H1 (cell line): ENCODE measurements at regions not wholly inside any gene's neighbourhood (a gene's known extent, or its start where the extent isn't known, plus 50 kb on each side); places are given as distances from the start of the nearest gene placed in this dataset.

ENCODE experiments used
- CTCF ChIA-PET: fragments of 300-600 bp; sonication (Branson Sonifier 250); formaldehyde crosslinking; loops from one replicate; lab custom pipeline; 2021; ENCODE audit not compliant: partially characterized antibody; lab: Charles Lee
- POLR2A ChIA-PET: fragments of 300-600 bp; sonication (Branson Sonifier 250); formaldehyde crosslinking; loops from one replicate; lab custom pipeline; 2021; ENCODE audit warnings: inconsistent platforms; ENCODE audit not compliant: partially characterized antibody; lab: Charles Lee
- DNase-seq, 2 experiments: peaks; one replicate each; pipeline versions ENCODE4 v3.0.0 to v3.0.0-alpha.2; 2010 to 2022; ENCODE audit warnings: low spot score in 2 of 2, low read depth in 1 of 2, mixed read lengths in 1 of 2
- FAIRE-seq: peaks from 2 replicates; lab custom pipeline; 2011; peaks lifted over from hg19 to GRCh38; lab: Jason Lieb, UNC
- H2AFZ ChIP-seq: 2 replicates; pipeline ENCODE4 v1.8.1; 2012; ENCODE audit warnings: low read length, inconsistent platforms
- H2AK5ac ChIP-seq: 2 replicates; pipeline ENCODE4 v1.6.1; 2013; ENCODE audit warnings: low read depth, low read length
- H2BK120ac ChIP-seq: replicated peaks from 2 replicates; pipeline ENCODE3; 2013; ENCODE audit warnings: low read depth, low read length, inconsistent platforms
- H2BK12ac ChIP-seq: 2 replicates; pipeline ENCODE4 v1.6.1; 2013; ENCODE audit warnings: low read depth, low read length
- H2BK15ac ChIP-seq: 2 replicates; pipeline ENCODE4 v1.6.1; 2013; ENCODE audit warnings: low read length
- H2BK20ac ChIP-seq: 2 replicates; pipeline ENCODE4 v1.6.1; 2013; ENCODE audit warnings: low read length
- H2BK5ac ChIP-seq: 2 replicates; pipeline ENCODE4 v1.6.1; 2013; ENCODE audit warnings: low read depth, low read length
- H3K14ac ChIP-seq: 2 replicates; pipeline ENCODE4 v1.6.1; 2013; ENCODE audit warnings: inconsistent platforms; ENCODE audit not compliant: insufficient read length
- H3K18ac ChIP-seq: 2 replicates; pipeline ENCODE4 v1.6.1; 2013; ENCODE audit warnings: low read length; ENCODE audit errors: extremely low read depth
- H3K23ac ChIP-seq: 2 replicates; pipeline ENCODE4 v1.6.1; 2013; ENCODE audit warnings: inconsistent platforms; ENCODE audit not compliant: insufficient read length
- H3K23me2 ChIP-seq: 2 replicates; pipeline ENCODE4 v1.6.1; 2013; ENCODE audit warnings: low read depth, low read length
- H3K27ac ChIP-seq: 2 replicates; pipeline ENCODE4 v1.6.1; 2011; ENCODE audit warnings: low read depth, low read length, inconsistent platforms
- H3K27me3 ChIP-seq, 4 experiments: replicated peaks in 1 of 4; 1 replicate in 1 of 4; 2 replicates in 3 of 4; pipeline versions ENCODE4 v1.6.1 to v1.8.1; 2011 to 2013; ENCODE audit warnings: low read length in 3 of 4, mild to moderate bottlenecking in 3 of 4, inconsistent platforms in 2 of 4, mixed read lengths in 2 of 4, moderate library complexity in 1 of 4; ENCODE audit not compliant: control insufficient read depth in 3 of 4, insufficient read depth in 3 of 4; ENCODE audit errors: extremely low read depth in 1 of 4
- H3K36me3 ChIP-seq, 4 experiments: 2 replicates each; pipeline versions ENCODE4 v1.6.1 to v1.8.1; 2011 to 2013; ENCODE audit warnings: mild to moderate bottlenecking in 4 of 4, low read length in 3 of 4, moderate library complexity in 2 of 4, control low read depth in 1 of 4, inconsistent platforms in 1 of 4; ENCODE audit not compliant: insufficient read depth in 4 of 4, control insufficient read depth in 2 of 4
- H3K4ac ChIP-seq: replicated peaks from 2 replicates; pipeline ENCODE3; 2013; ENCODE audit warnings: low read length, low read depth, mixed read lengths, inconsistent platforms; ENCODE audit not compliant: insufficient read length
- H3K4me1 ChIP-seq, 4 experiments: replicated peaks in 1 of 4; 1 replicate in 1 of 4; 2 replicates in 3 of 4; pipeline versions ENCODE4 v1.6.1 to v1.8.1; 2011 to 2013; ENCODE audit warnings: low read length in 3 of 4, inconsistent platforms in 2 of 4, mixed read lengths in 1 of 4; ENCODE audit not compliant: insufficient read depth in 4 of 4, control insufficient read depth in 3 of 4
- H3K4me2 ChIP-seq, 2 experiments: 2 replicates each; pipeline versions ENCODE4 v1.6.1 to v1.8.1; 2011 to 2013; ENCODE audit warnings: low read depth in 2 of 2, low read length in 2 of 2, control low read depth in 1 of 2, inconsistent platforms in 1 of 2, mild to moderate bottlenecking in 1 of 2; ENCODE audit not compliant: insufficient read depth in 1 of 2
- H3K4me3 ChIP-seq, 4 experiments: fragments of 200-600, 300-600 bp in 1 of 4; sonication (generic), shearing (Covaris generic), sonication (Bioruptor Twin) in 1 of 4; 2 replicates each; pipeline versions ENCODE4 v1.5.1 to v1.8.1; 2011 to 2016; ENCODE audit warnings: low read length in 4 of 4, low read depth in 3 of 4, control low read depth in 2 of 4, inconsistent platforms in 2 of 4, mild to moderate bottlenecking in 2 of 4, mixed read lengths in 1 of 4, moderate library complexity in 1 of 4; ENCODE audit not compliant: insufficient read depth in 2 of 4; ENCODE audit errors: extremely low read depth in 1 of 4
- H3K56ac ChIP-seq: replicated peaks from 2 replicates; pipeline ENCODE3; 2013; ENCODE audit warnings: low read depth, mild to moderate bottlenecking, mixed read lengths, low read length, inconsistent platforms; ENCODE audit not compliant: insufficient read length
- H3K79me1 ChIP-seq: 2 replicates; pipeline ENCODE4 v1.6.1; 2013; ENCODE audit warnings: low read depth, low read length, control low read depth
- H3K79me2 ChIP-seq, 2 experiments: 2 replicates each; pipeline versions ENCODE4 v1.6.1 to v1.8.1; 2012 to 2013; ENCODE audit warnings: low read length in 2 of 2, mild to moderate bottlenecking in 2 of 2, inconsistent platforms in 1 of 2; ENCODE audit not compliant: insufficient read depth in 2 of 2, control insufficient read depth in 1 of 2
- H3K9ac ChIP-seq, 4 experiments: replicated peaks in 1 of 4; 1 replicate in 1 of 4; 2 replicates in 3 of 4; pipeline versions ENCODE4 v1.6.1 to v1.8.1; 2011 to 2013; ENCODE audit warnings: low read depth in 3 of 4, low read length in 3 of 4, control low read depth in 2 of 4, mild to moderate bottlenecking in 2 of 4, moderate library complexity in 2 of 4, inconsistent platforms in 1 of 4; ENCODE audit errors: extremely low read depth in 1 of 4
- H3K9me3 ChIP-seq, 2 experiments: 2 replicates each; pipeline versions ENCODE4 v1.6.1 to v1.8.1; 2012 to 2013; ENCODE audit warnings: mild to moderate bottlenecking in 2 of 2, moderate library complexity in 2 of 2, control low read depth in 1 of 2, inconsistent platforms in 1 of 2, low read depth in 1 of 2, low read length in 1 of 2, mixed read lengths in 1 of 2; ENCODE audit not compliant: insufficient read depth in 2 of 2
- H4K20me1 ChIP-seq, 2 experiments: replicated peaks in 1 of 2; 2 replicates each; pipeline versions ENCODE3 to v1.8.1; 2011 to 2013; ENCODE audit warnings: inconsistent platforms in 2 of 2, low read length in 2 of 2, mild to moderate bottlenecking in 1 of 2; ENCODE audit not compliant: insufficient read depth in 2 of 2, control insufficient read depth in 1 of 2
- H4K5ac ChIP-seq: 2 replicates; pipeline ENCODE4 v1.6.1; 2013; ENCODE audit warnings: low read length, low read depth, mixed read lengths, inconsistent platforms; ENCODE audit not compliant: insufficient read length
- H4K8ac ChIP-seq: 2 replicates; pipeline ENCODE4 v1.8.0; 2013; ENCODE audit warnings: mild to moderate bottlenecking, moderate library complexity, low read length, inconsistent platforms; ENCODE audit not compliant: insufficient read depth; ENCODE audit errors: extremely low read depth
- H4K91ac ChIP-seq: replicated peaks from 2 replicates; pipeline ENCODE3; 2013; ENCODE audit warnings: low read length, mixed read lengths, inconsistent platforms; ENCODE audit not compliant: insufficient read length
- ASH2L ChIP-seq: fragments of 200-600, 300-600 bp; sonication (generic); IDR thresholded peaks from one replicate; pipeline ENCODE4 v1.7.1; 2017; ENCODE audit warnings: low read length
- CTCF ChIP-seq, 3 experiments: IDR thresholded peaks; 1 replicate in 2 of 3; 2 replicates in 1 of 3; pipeline versions ENCODE4 v1.5.1 to v1.6.1; 2011; ENCODE audit warnings: low read length in 3 of 3, mild to moderate bottlenecking in 3 of 3, inconsistent platforms in 2 of 3, low read depth in 1 of 3, moderate library complexity in 1 of 3; ENCODE audit not compliant: insufficient read depth in 1 of 3; ENCODE audit errors: control extremely low read depth in 1 of 3
- RAD21 ChIP-seq, 2 experiments: IDR thresholded peaks in 1 of 2; conservative IDR thresholded peaks in 1 of 2; 2 replicates each; pipeline ENCODE4 v1.6.1; 2011; ENCODE audit warnings: low read depth in 2 of 2, low read length in 2 of 2, improper control_type of control experiment in 1 of 2, inconsistent platforms in 1 of 2, mild to moderate bottlenecking in 1 of 2, moderate library complexity in 1 of 2
- RNF2 ChIP-seq: fragments of 200-900, 300-1000 bp; sonication (generic); IDR thresholded peaks from 2 replicates; pipeline ENCODE4 v1.7.1; 2016; ENCODE audit warnings: borderline replicate concordance, low read depth, mild to moderate bottlenecking, antibody characterized with exemption, low read length; ENCODE audit not compliant: poor library complexity, severe bottlenecking; ENCODE audit errors: missing control alignments
- WGBS, 2 experiments: shearing (Covaris generic) in 1 of 2; methylation state at CpG; one replicate each; pipeline versions ENCODE4 v1.1.6 to v1.1.7; 2013 to 2015; ENCODE audit warnings: low lambda C conversion rate in 2 of 2, mixed read lengths in 2 of 2, inconsistent platforms in 1 of 2, low coverage in 1 of 2, missing lambda C conversion rate in 1 of 2; ENCODE audit not compliant: insufficient replicate concordance in 2 of 2, insufficient coverage in 1 of 2, insufficient read length in 1 of 2; ENCODE audit errors: extremely low coverage in 1 of 2, missing lambda C conversion rate in 1 of 2; 5-methylcytosine and 5-hydroxymethylcytosine counted together

GRCh38 chr7:156470399-156471320 lies 169.9 kb upstream of the RNF32 start:
- no peak overlapping the region for H3K9ac ChIP-seq
- DNase-seq (no peak), FAIRE-seq (no peak)
- no peak overlapping the region for H3K23ac ChIP-seq
- no peak overlapping the region for H4K5ac ChIP-seq
- TF ChIP-seq RAD21 (IDR thresholded peaks at IDR 0.05 in 1 of 2, conservative IDR thresholded peaks at IDR 0.05 in 1 of 2; ENCODE audit: low read depth in 2 of 2, low read length in 2 of 2): peak; percentile 24 to 26; a peak in 2 of 4 replicates
- TF ChIP-seq RNF2: no peak
- TF ChIP-seq ASH2L: no peak
- 0 out of 4 replicates have a peak, but pooled peaks of 1 of the 3 experiments have one; percentile 12 for TF ChIP-seq CTCF (IDR thresholded peaks at IDR 0.05; ENCODE audit: control extremely low read depth in 1 of 3, insufficient read depth in 1 of 3, low read depth in 1 of 3, low read length in 3 of 3)
- H3K4me1 ChIP-seq: peaks cover 0 to 3% (median under 1%) of the 10 kb centered on the region in 4 experiments; a peak in 2 of 7 replicates
- no peaks in the 10 kb centered on the region for H3K79me2 ChIP-seq
- no peaks in the 10 kb centered on the region for H4K20me1 ChIP-seq
- H2BK12ac ChIP-seq: no peak overlapping the region
- no peak overlapping the region for H2BK120ac ChIP-seq
- CTCF ChIA-PET: interaction anchor here (1.2 kb wide), 1 partner anchor 90 kb away, joined by 3 read pairs; no protein-coding TSS in a partner anchor
- no peak overlapping the region for H3K56ac ChIP-seq
- POLR2A ChIA-PET: no interaction called here
- no peak overlapping the region for H2BK20ac ChIP-seq
- no peak overlapping the region for H2BK15ac ChIP-seq
- no peak overlapping the region for H3K18ac ChIP-seq
- H2BK5ac ChIP-seq: no peak overlapping the region
- H3K36me3 ChIP-seq: no peaks in the 10 kb centered on the region
- H3K27ac ChIP-seq: no peak overlapping the region
- no peaks in the 10 kb centered on the region for H3K27me3 ChIP-seq
- H3K79me1 ChIP-seq: no peaks in the 10 kb centered on the region
- no peak overlapping the region for H3K4me3 ChIP-seq
- H3K14ac ChIP-seq: no peak overlapping the region
- H2AK5ac ChIP-seq: no peak overlapping the region
- H3K4me2 ChIP-seq: no peak overlapping the region
- no peak overlapping the region for H2AFZ ChIP-seq
- 92% methylated on average over 31 of the region's 32 CpGs; no CpG with 5 or more reads in 1 of the 2 experiments for WGBS, 2 experiments
- H4K91ac ChIP-seq: no peak overlapping the region
- H3K9me3 ChIP-seq: no peaks in the 10 kb centered on the region
- no peak overlapping the region for H4K8ac ChIP-seq
- H3K4ac ChIP-seq: no peak overlapping the region
- no peaks in the 10 kb centered on the region for H3K23me2 ChIP-seq
